Esophagus muscularis mucosa (tissue), 3 donors: ENCODE measurements at regions not wholly inside any gene's neighbourhood (a gene's known extent, or its start where the extent isn't known, plus 50 kb on each side); places are given as distances from the start of the nearest gene placed in this dataset.

Experiments used
- POLR2A ChIP-seq: fragments of 450-650 bp; IDR thresholded peaks from one replicate; pipeline ENCODE4 v1.6.1; 2017; ENCODE audit warnings: antibody characterized with exemption, moderate library complexity, mild to moderate bottlenecking, low read depth
- POLR2AphosphoS5 ChIP-seq, 2 donors: sonication (generic); formaldehyde crosslinking; IDR thresholded peaks; one replicate each; pipeline ENCODE4 v1.6.1; 2017; ENCODE audit warnings: antibody characterized with exemption in 2 of 2
- TF ChIP-seq, protein P1 (sequence below), 3 experiments: fragments of 200-600 bp in 2 of 3; fragments of 450-650 bp in 1 of 3; sonication (generic) in 2 of 3; IDR thresholded peaks; one replicate each; pipeline ENCODE4 v1.5.1; 2017 to 2019; ENCODE audit warnings: antibody characterized with exemption in 3 of 3, mild to moderate bottlenecking in 2 of 3, moderate library complexity in 1 of 3

DNA sequence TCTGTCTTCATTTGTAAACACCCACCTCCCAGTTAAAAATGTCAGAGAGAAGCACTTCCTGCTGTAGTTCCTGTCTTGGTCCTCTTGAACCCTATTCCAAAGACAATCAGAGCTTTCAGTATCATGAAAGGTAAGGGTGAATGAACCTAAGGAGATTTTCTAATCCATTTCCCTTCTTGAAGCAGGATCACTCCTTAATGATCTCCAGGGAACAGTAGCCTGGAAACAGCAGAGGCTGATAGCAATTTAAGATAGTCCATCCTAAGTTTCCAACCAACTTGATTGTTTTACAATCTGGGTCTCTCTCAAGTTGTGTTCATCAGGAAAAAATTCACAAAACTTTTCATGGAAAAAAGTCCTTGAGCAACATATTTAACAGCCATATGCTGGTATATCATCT, 273.6 kb downstream of the NEBL start:
- TF ChIP-seq POLR2AphosphoS5 (IDR thresholded peaks at IDR 0.05): no peak
- TF ChIP-seq, protein P1, sequence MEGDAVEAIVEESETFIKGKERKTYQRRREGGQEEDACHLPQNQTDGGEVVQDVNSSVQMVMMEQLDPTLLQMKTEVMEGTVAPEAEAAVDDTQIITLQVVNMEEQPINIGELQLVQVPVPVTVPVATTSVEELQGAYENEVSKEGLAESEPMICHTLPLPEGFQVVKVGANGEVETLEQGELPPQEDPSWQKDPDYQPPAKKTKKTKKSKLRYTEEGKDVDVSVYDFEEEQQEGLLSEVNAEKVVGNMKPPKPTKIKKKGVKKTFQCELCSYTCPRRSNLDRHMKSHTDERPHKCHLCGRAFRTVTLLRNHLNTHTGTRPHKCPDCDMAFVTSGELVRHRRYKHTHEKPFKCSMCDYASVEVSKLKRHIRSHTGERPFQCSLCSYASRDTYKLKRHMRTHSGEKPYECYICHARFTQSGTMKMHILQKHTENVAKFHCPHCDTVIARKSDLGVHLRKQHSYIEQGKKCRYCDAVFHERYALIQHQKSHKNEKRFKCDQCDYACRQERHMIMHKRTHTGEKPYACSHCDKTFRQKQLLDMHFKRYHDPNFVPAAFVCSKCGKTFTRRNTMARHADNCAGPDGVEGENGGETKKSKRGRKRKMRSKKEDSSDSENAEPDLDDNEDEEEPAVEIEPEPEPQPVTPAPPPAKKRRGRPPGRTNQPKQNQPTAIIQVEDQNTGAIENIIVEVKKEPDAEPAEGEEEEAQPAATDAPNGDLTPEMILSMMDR (IDR thresholded peaks at IDR 0.05): no peak
- no peak for TF ChIP-seq POLR2A
